Glutamatergic neuron (in vitro differentiated cells): ENCODE measurements at regions not wholly inside any gene's neighbourhood (a gene's known extent, or its start where the extent isn't known, plus 50 kb on each side); places are given as distances from the start of the nearest gene placed in this dataset.

ENCODE experiments used
- DNase-seq: peaks from one replicate; pipeline ENCODE4 v3.0.0; 2022
- H3K27ac Mint-ChIP-seq: one replicate; pipeline ENCODE4 v1.8.0; 2020; ENCODE audit warnings: mild to moderate bottlenecking, mixed read lengths, inconsistent platforms; ENCODE audit not compliant: unreplicated experiment
- H3K27me3 Mint-ChIP-seq: one replicate; pipeline ENCODE4 v1.8.0; 2020; ENCODE audit warnings: mild to moderate bottlenecking, moderate library complexity, mixed read lengths, inconsistent platforms; ENCODE audit not compliant: unreplicated experiment
- H3K36me3 Mint-ChIP-seq: one replicate; pipeline ENCODE4 v1.8.0; 2020; ENCODE audit warnings: mild to moderate bottlenecking, mixed read lengths, inconsistent platforms; ENCODE audit not compliant: unreplicated experiment
- H3K4me1 Mint-ChIP-seq: one replicate; pipeline ENCODE4 v1.8.0; 2020; ENCODE audit warnings: mild to moderate bottlenecking, low read depth, mixed read lengths, inconsistent platforms; ENCODE audit not compliant: unreplicated experiment
- H3K4me3 Mint-ChIP-seq: one replicate; pipeline ENCODE4 v1.8.0; 2020; ENCODE audit warnings: mild to moderate bottlenecking, mixed read lengths, inconsistent platforms; ENCODE audit not compliant: unreplicated experiment
- H3K9me3 Mint-ChIP-seq: one replicate; pipeline ENCODE4 v1.8.0; 2020; ENCODE audit warnings: mild to moderate bottlenecking, moderate library complexity, mixed read lengths, inconsistent platforms; ENCODE audit not compliant: unreplicated experiment
- CTCF ChIP-seq: fragments of 200-600 bp; sonication (generic); IDR thresholded peaks from one replicate; pipeline ENCODE4 v1.5.0; 2021; ENCODE audit not compliant: partially characterized antibody, unreplicated experiment

GRCh38 chr4:65152205-65152604 lies 518.1 kb downstream of the EPHA5 start:
- TF ChIP-seq CTCF: no peak
- H3K36me3 Mint-ChIP-seq: peaks cover 3% of the 10 kb centered on the region
- no peak for DNase-seq
- no peak overlapping the region for H3K27ac Mint-ChIP-seq
- no peaks in the 10 kb centered on the region for H3K4me1 Mint-ChIP-seq
- H3K4me3 Mint-ChIP-seq: no peak overlapping the region
- H3K9me3 Mint-ChIP-seq: no peaks in the 10 kb centered on the region
- H3K27me3 Mint-ChIP-seq: peaks cover 3% of the 10 kb centered on the region

GRCh38 chr4:65139998-65140397 lies 530.3 kb downstream of the EPHA5 start:
- Mint-ChIP-seq H3K27me3 (peaks cover 3% of the 10 kb centered on the region), H3K9me3 (peaks cover 5% of the 10 kb centered on the region), H3K27ac (no peak overlapping the region), H3K4me1 (no peaks in the 10 kb centered on the region), H3K36me3 (peaks cover 6% of the 10 kb centered on the region), H3K4me3 (no peak overlapping the region)
- no peak for TF ChIP-seq CTCF
- DNase-seq: no peak

- no peaks in the 10 kb centered on the region for H3K27me3 Mint-ChIP-seq
- H3K4me1 Mint-ChIP-seq: no peaks in the 10 kb centered on the region
- no peak for TF ChIP-seq CTCF
- no peak for DNase-seq
- H3K27ac Mint-ChIP-seq: no peak overlapping the region
- no peaks in the 10 kb centered on the region for H3K9me3 Mint-ChIP-seq
- no peaks in the 10 kb centered on the region for H3K36me3 Mint-ChIP-seq
- H3K4me3 Mint-ChIP-seq: no peak overlapping the region
Measured at GRCh38 chr4:65126200-65126599, 544.1 kb downstream of the EPHA5 start.

GRCh38 chr4:65120287-65120686 lies 550.0 kb downstream of the EPHA5 start:
- H3K4me1 Mint-ChIP-seq: no peaks in the 10 kb centered on the region
- peaks cover 4% of the 10 kb centered on the region for H3K36me3 Mint-ChIP-seq
- no peak overlapping the region for H3K4me3 Mint-ChIP-seq
- H3K27me3 Mint-ChIP-seq: no peaks in the 10 kb centered on the region
- no peak for DNase-seq
- TF ChIP-seq CTCF: no peak
- no peak overlapping the region for H3K27ac Mint-ChIP-seq
- H3K9me3 Mint-ChIP-seq: no peaks in the 10 kb centered on the region

GRCh38 chr4:65102419-65102818 lies 567.9 kb downstream of the EPHA5 start:
- no peaks in the 10 kb centered on the region for H3K36me3 Mint-ChIP-seq
- no peaks in the 10 kb centered on the region for H3K4me1 Mint-ChIP-seq
- no peak overlapping the region for H3K27ac Mint-ChIP-seq
- DNase-seq: no peak
- no peaks in the 10 kb centered on the region for H3K27me3 Mint-ChIP-seq
- peaks cover 2% of the 10 kb centered on the region for H3K9me3 Mint-ChIP-seq
- no peak for TF ChIP-seq CTCF
- no peak overlapping the region for H3K4me3 Mint-ChIP-seq
